ENCODE measurements at regions not wholly inside any gene's neighbourhood (a gene's known extent, or its start where the extent isn't known, plus 50 kb on each side); places are given as distances from the start of the nearest gene placed in this dataset.

- H2BK15ac ChIP-seq (ENCODE audit: low read length): no peak overlapping the region
- no peak overlapping the region for H4K8ac ChIP-seq (ENCODE audit: low read depth, low read length)
- no peaks in the 10 kb centered on the region for H3K36me3 ChIP-seq (replicated peaks in 1 of 2; ENCODE audit: control insufficient read depth in 2 of 2, insufficient read depth in 2 of 2, low read length in 2 of 2)
- H3K79me1 ChIP-seq (ENCODE audit: low read depth, low read length): no peaks in the 10 kb centered on the region
- H3K4ac ChIP-seq (ENCODE audit: low read length): no peak overlapping the region
- H3K4me1 ChIP-seq (ENCODE audit: control insufficient read depth in 2 of 2, insufficient read depth in 1 of 2, low read depth in 1 of 2, low read length in 2 of 2): peaks cover 1 to 9% of the 10 kb centered on the region in 2 donors
- H3K9ac ChIP-seq (ENCODE audit: low read depth, low read length, poor library complexity): no peak overlapping the region
- no peak overlapping the region for H2AFZ ChIP-seq (ENCODE audit: low read length)
- no peak overlapping the region for H3K4me2 ChIP-seq (ENCODE audit: insufficient read depth, low read length, poor library complexity, severe bottlenecking)
- no peak overlapping the region for H3K14ac ChIP-seq (ENCODE audit: low read length)
- no peak overlapping the region for H2BK120ac ChIP-seq (ENCODE audit: low read depth, low read length)
- no peak overlapping the region for H3K4me3 ChIP-seq (ENCODE audit: low read length in 2 of 2)
- no peak overlapping the region for H2BK12ac ChIP-seq (ENCODE audit: low read length)
- H3K23ac ChIP-seq (ENCODE audit: low read depth, low read length, poor library complexity): no peak overlapping the region
- no peak overlapping the region for H3K18ac ChIP-seq (ENCODE audit: low read length)
- H2BK5ac ChIP-seq (ENCODE audit: low read length): no peak overlapping the region
- no peak overlapping the region for H2AK5ac ChIP-seq (ENCODE audit: low read depth, low read length)
- H3K27me3 ChIP-seq (ENCODE audit: control insufficient read depth in 3 of 3, insufficient read depth in 3 of 3, low read depth in 1 of 3, low read length in 3 of 3): no peaks in the 10 kb centered on the region
- H3K27ac ChIP-seq (replicated peaks; ENCODE audit: low read length): no peak overlapping the region
- no peaks in the 10 kb centered on the region for H3K9me3 ChIP-seq (replicated peaks in 1 of 2; ENCODE audit: control insufficient read depth in 2 of 2, insufficient read depth in 1 of 2, low read depth in 1 of 2, low read length in 2 of 2)
- DNase-seq (ENCODE audit: low spot score): no peak
- no CpG with 5 or more reads among the region's 1 CpG for WGBS, 2 donors (ENCODE audit: extremely low coverage in 2 of 2, insufficient read length in 2 of 2, insufficient replicate concordance in 1 of 2)
- H4K91ac ChIP-seq (ENCODE audit: low read depth, low read length, poor library complexity): no peak overlapping the region
Measured at GRCh38 chr3:167162083-167162482, 218.0 kb downstream of the ZBBX start.

GRCh38 chr3:167160781-167161180, 219.3 kb downstream of the ZBBX start:
- peaks cover 3 to 8% of the 10 kb centered on the region in 2 donors for H3K9me3 ChIP-seq (replicated peaks in 1 of 2; ENCODE audit: control insufficient read depth in 2 of 2, insufficient read depth in 1 of 2, low read depth in 1 of 2, low read length in 2 of 2)
- H2BK5ac ChIP-seq (ENCODE audit: low read length): no peak overlapping the region
- H2AFZ ChIP-seq (ENCODE audit: low read length): no peak overlapping the region
- H3K79me1 ChIP-seq (ENCODE audit: low read depth, low read length): no peaks in the 10 kb centered on the region
- H3K14ac ChIP-seq (ENCODE audit: low read length): no peak overlapping the region
- H3K4ac ChIP-seq (ENCODE audit: low read length): no peak overlapping the region
- no peak overlapping the region for H3K18ac ChIP-seq (ENCODE audit: low read length)
- no peak overlapping the region for H3K4me3 ChIP-seq (ENCODE audit: low read length in 2 of 2)
- H3K27ac ChIP-seq (replicated peaks; ENCODE audit: low read length): no peak overlapping the region
- no peaks in the 10 kb centered on the region for H3K27me3 ChIP-seq (ENCODE audit: control insufficient read depth in 3 of 3, insufficient read depth in 3 of 3, low read depth in 1 of 3, low read length in 3 of 3)
- no peak overlapping the region for H3K4me2 ChIP-seq (ENCODE audit: insufficient read depth, low read length, poor library complexity, severe bottlenecking)
- H2BK120ac ChIP-seq (ENCODE audit: low read depth, low read length): no peak overlapping the region
- no peak overlapping the region for H2AK5ac ChIP-seq (ENCODE audit: low read depth, low read length)
- no peak overlapping the region for H3K9ac ChIP-seq (ENCODE audit: low read depth, low read length, poor library complexity)
- H4K8ac ChIP-seq (ENCODE audit: low read depth, low read length): no peak overlapping the region
- DNase-seq (ENCODE audit: low spot score): no peak
- H2BK12ac ChIP-seq (ENCODE audit: low read length): no peak overlapping the region
- no peak overlapping the region for H4K91ac ChIP-seq (ENCODE audit: low read depth, low read length, poor library complexity)
- H2BK15ac ChIP-seq (ENCODE audit: low read length): no peak overlapping the region
- H3K23ac ChIP-seq (ENCODE audit: low read depth, low read length, poor library complexity): no peak overlapping the region
- WGBS, 2 donors (ENCODE audit: extremely low coverage in 2 of 2, insufficient read length in 2 of 2, insufficient replicate concordance in 1 of 2): no CpG with 5 or more reads among the region's 1 CpG
- H3K36me3 ChIP-seq (replicated peaks in 1 of 2; ENCODE audit: control insufficient read depth in 2 of 2, insufficient read depth in 2 of 2, low read length in 2 of 2): no peaks in the 10 kb centered on the region
- no peaks in the 10 kb centered on the region for H3K4me1 ChIP-seq (ENCODE audit: control insufficient read depth in 2 of 2, insufficient read depth in 1 of 2, low read depth in 1 of 2, low read length in 2 of 2)

GRCh38 chr3:167151636-167152035, 228.5 kb downstream of the ZBBX start:
- H3K4me1 ChIP-seq (ENCODE audit: control insufficient read depth in 2 of 2, insufficient read depth in 1 of 2, low read depth in 1 of 2, low read length in 2 of 2): no peaks in the 10 kb centered on the region
- H3K9me3 ChIP-seq (replicated peaks in 1 of 2; ENCODE audit: control insufficient read depth in 2 of 2, insufficient read depth in 1 of 2, low read depth in 1 of 2, low read length in 2 of 2): peaks cover 3 to 10% of the 10 kb centered on the region in 2 donors
- no CpG with 5 or more reads among the region's 2 CpGs for WGBS, 2 donors (ENCODE audit: extremely low coverage in 2 of 2, insufficient read length in 2 of 2, insufficient replicate concordance in 1 of 2)
- H3K18ac ChIP-seq (ENCODE audit: low read length): no peak overlapping the region
- no peak overlapping the region for H2AFZ ChIP-seq (ENCODE audit: low read length)
- H3K4me3 ChIP-seq (ENCODE audit: low read length in 2 of 2): no peak overlapping the region
- no peak overlapping the region for H2AK5ac ChIP-seq (ENCODE audit: low read depth, low read length)
- H3K27me3 ChIP-seq (ENCODE audit: control insufficient read depth in 3 of 3, insufficient read depth in 3 of 3, low read depth in 1 of 3, low read length in 3 of 3): no peaks in the 10 kb centered on the region
- H2BK120ac ChIP-seq (ENCODE audit: low read depth, low read length): no peak overlapping the region
- H3K23ac ChIP-seq (ENCODE audit: low read depth, low read length, poor library complexity): no peak overlapping the region
- H2BK12ac ChIP-seq (ENCODE audit: low read length): no peak overlapping the region
- no peak overlapping the region for H2BK5ac ChIP-seq (ENCODE audit: low read length)
- no peak overlapping the region for H3K4ac ChIP-seq (ENCODE audit: low read length)
- H4K91ac ChIP-seq (ENCODE audit: low read depth, low read length, poor library complexity): no peak overlapping the region
- no peak overlapping the region for H3K9ac ChIP-seq (ENCODE audit: low read depth, low read length, poor library complexity)
- no peak overlapping the region for H3K27ac ChIP-seq (replicated peaks; ENCODE audit: low read length)
- no peak overlapping the region for H2BK15ac ChIP-seq (ENCODE audit: low read length)
- no peaks in the 10 kb centered on the region for H3K79me1 ChIP-seq (ENCODE audit: low read depth, low read length)
- H3K4me2 ChIP-seq (ENCODE audit: insufficient read depth, low read length, poor library complexity, severe bottlenecking): no peak overlapping the region
- no peaks in the 10 kb centered on the region for H3K36me3 ChIP-seq (replicated peaks in 1 of 2; ENCODE audit: control insufficient read depth in 2 of 2, insufficient read depth in 2 of 2, low read length in 2 of 2)
- DNase-seq (ENCODE audit: low spot score): no peak
- no peak overlapping the region for H4K8ac ChIP-seq (ENCODE audit: low read depth, low read length)
- no peak overlapping the region for H3K14ac ChIP-seq (ENCODE audit: low read length)

- H3K36me3 ChIP-seq (replicated peaks in 1 of 2; ENCODE audit: control insufficient read depth in 2 of 2, insufficient read depth in 2 of 2, low read length in 2 of 2): no peaks in the 10 kb centered on the region
- H3K4me1 ChIP-seq (ENCODE audit: control insufficient read depth in 2 of 2, insufficient read depth in 1 of 2, low read depth in 1 of 2, low read length in 2 of 2): no peaks in the 10 kb centered on the region
- H3K4me2 ChIP-seq (ENCODE audit: insufficient read depth, low read length, poor library complexity, severe bottlenecking): no peak overlapping the region
- no peak overlapping the region for H3K18ac ChIP-seq (ENCODE audit: low read length)
- no peak overlapping the region for H4K91ac ChIP-seq (ENCODE audit: low read depth, low read length, poor library complexity)
- no peak overlapping the region for H2AK5ac ChIP-seq (ENCODE audit: low read depth, low read length)
- H3K9me3 ChIP-seq (replicated peaks in 1 of 2; ENCODE audit: control insufficient read depth in 2 of 2, insufficient read depth in 1 of 2, low read depth in 1 of 2, low read length in 2 of 2): no peaks in the 10 kb centered on the region
- H3K23ac ChIP-seq (ENCODE audit: low read depth, low read length, poor library complexity): no peak overlapping the region
- no peak overlapping the region for H2BK12ac ChIP-seq (ENCODE audit: low read length)
- H3K4ac ChIP-seq (ENCODE audit: low read length): no peak overlapping the region
- H2AFZ ChIP-seq (ENCODE audit: low read length): no peak overlapping the region
- H3K14ac ChIP-seq (ENCODE audit: low read length): no peak overlapping the region
- no peak overlapping the region for H3K9ac ChIP-seq (ENCODE audit: low read depth, low read length, poor library complexity)
- WGBS, 2 donors (ENCODE audit: extremely low coverage in 2 of 2, insufficient read length in 2 of 2, insufficient replicate concordance in 1 of 2): 100% methylated on average over 1 of the region's 4 CpGs
- DNase-seq (ENCODE audit: low spot score): no peak
- H2BK120ac ChIP-seq (ENCODE audit: low read depth, low read length): no peak overlapping the region
- H3K27me3 ChIP-seq (ENCODE audit: control insufficient read depth in 3 of 3, insufficient read depth in 3 of 3, low read depth in 1 of 3, low read length in 3 of 3): no peaks in the 10 kb centered on the region
- no peak overlapping the region for H2BK5ac ChIP-seq (ENCODE audit: low read length)
- H3K79me1 ChIP-seq (ENCODE audit: low read depth, low read length): no peaks in the 10 kb centered on the region
- H3K4me3 ChIP-seq (ENCODE audit: low read length in 2 of 2): no peak overlapping the region
- H4K8ac ChIP-seq (ENCODE audit: low read depth, low read length): no peak overlapping the region
- H3K27ac ChIP-seq (replicated peaks; ENCODE audit: low read length): no peak overlapping the region
- H2BK15ac ChIP-seq (ENCODE audit: low read length): no peak overlapping the region
Measured at GRCh38 chr3:167148136-167148535, 232.0 kb downstream of the ZBBX start.
